ENCODE measurements at regions not wholly inside any gene's neighbourhood (a gene's known extent, or its start where the extent isn't known, plus 50 kb on each side); places are given as distances from the start of the nearest gene placed in this dataset.

GRCh38 chr12:127398016-127398710, 868.8 kb upstream of the TMEM132C start:
- no peak for TF ChIP-seq GATA2 (IDR thresholded peaks at IDR 0.05; ENCODE audit: low read depth, low read length)
- TF ChIP-seq GATA3 (IDR thresholded peaks at IDR 0.05; ENCODE audit: low read depth, low read length) = no peak

- TF ChIP-seq GATA3 (IDR thresholded peaks at IDR 0.05; ENCODE audit: low read depth, low read length) (no peak), GATA2 (IDR thresholded peaks at IDR 0.05; ENCODE audit: low read depth, low read length) (no peak)
Observed at GRCh38 chr12:127399451-127399850, 867.5 kb upstream of the TMEM132C start.

- TF ChIP-seq GATA3 (IDR thresholded peaks at IDR 0.05; ENCODE audit: low read depth, low read length) (no peak), GATA2 (IDR thresholded peaks at IDR 0.05; ENCODE audit: low read depth, low read length) (no peak)
Observed at GRCh38 chr12:127400221-127400620, 866.7 kb upstream of the TMEM132C start.

- TF ChIP-seq GATA3 (IDR thresholded peaks at IDR 0.05; ENCODE audit: low read depth, low read length) = no peak
- TF ChIP-seq GATA2 (IDR thresholded peaks at IDR 0.05; ENCODE audit: low read depth, low read length) = no peak
Observed at GRCh38 chr12:127401005-127401404, 866.0 kb upstream of the TMEM132C start.

GRCh38 chr12:127401536-127401935, 865.4 kb upstream of the TMEM132C start:
- no peak for TF ChIP-seq GATA3 (IDR thresholded peaks at IDR 0.05; ENCODE audit: low read depth, low read length)
- no peak for TF ChIP-seq GATA2 (IDR thresholded peaks at IDR 0.05; ENCODE audit: low read depth, low read length)

- no peak for TF ChIP-seq GATA2 (IDR thresholded peaks at IDR 0.05; ENCODE audit: low read depth, low read length)
- TF ChIP-seq GATA3 (IDR thresholded peaks at IDR 0.05; ENCODE audit: low read depth, low read length) = no peak
Observed at GRCh38 chr12:127411166-127411915, 855.6 kb upstream of the TMEM132C start.

GRCh38 chr12:127411981-127412380, 855.0 kb upstream of the TMEM132C start:
- TF ChIP-seq GATA3 (IDR thresholded peaks at IDR 0.05; ENCODE audit: low read depth, low read length) (no peak), GATA2 (IDR thresholded peaks at IDR 0.05; ENCODE audit: low read depth, low read length) (no peak)

- TF ChIP-seq GATA2 (IDR thresholded peaks at IDR 0.05; ENCODE audit: low read depth, low read length) = no peak
- no peak for TF ChIP-seq GATA3 (IDR thresholded peaks at IDR 0.05; ENCODE audit: low read depth, low read length)
Observed at GRCh38 chr12:127412866-127413265, 854.1 kb upstream of the TMEM132C start.

- no peak for TF ChIP-seq GATA3 (IDR thresholded peaks at IDR 0.05; ENCODE audit: low read depth, low read length)
- TF ChIP-seq GATA2 (IDR thresholded peaks at IDR 0.05; ENCODE audit: low read depth, low read length) = no peak
Observed at GRCh38 chr12:127414186-127414585, 852.8 kb upstream of the TMEM132C start.

- TF ChIP-seq GATA2 (IDR thresholded peaks at IDR 0.05; ENCODE audit: low read depth, low read length) (no peak), GATA3 (IDR thresholded peaks at IDR 0.05; ENCODE audit: low read depth, low read length) (no peak)
Observed at GRCh38 chr12:127414636-127415035, 852.3 kb upstream of the TMEM132C start.

- no peak for TF ChIP-seq GATA2 (IDR thresholded peaks at IDR 0.05; ENCODE audit: low read depth, low read length)
- TF ChIP-seq GATA3 (IDR thresholded peaks at IDR 0.05; ENCODE audit: low read depth, low read length) = no peak
Observed at GRCh38 chr12:127416796-127417195, 850.2 kb upstream of the TMEM132C start.

GRCh38 chr12:127419111-127419510, 847.9 kb upstream of the TMEM132C start:
- TF ChIP-seq GATA2 (IDR thresholded peaks at IDR 0.05; ENCODE audit: low read depth, low read length) (no peak), GATA3 (IDR thresholded peaks at IDR 0.05; ENCODE audit: low read depth, low read length) (no peak)

GRCh38 chr12:127421614-127422013, 845.4 kb upstream of the TMEM132C start:
- TF ChIP-seq GATA3 (IDR thresholded peaks at IDR 0.05; ENCODE audit: low read depth, low read length) (no peak), GATA2 (IDR thresholded peaks at IDR 0.05; ENCODE audit: low read depth, low read length) (no peak)

- TF ChIP-seq GATA3 (IDR thresholded peaks at IDR 0.05; ENCODE audit: low read depth, low read length) (no peak), GATA2 (IDR thresholded peaks at IDR 0.05; ENCODE audit: low read depth, low read length) (no peak)
Observed at GRCh38 chr12:127422935-127423566, 843.9 kb upstream of the TMEM132C start.

GRCh38 chr12:127425474-127425873, 841.5 kb upstream of the TMEM132C start:
- TF ChIP-seq GATA2 (IDR thresholded peaks at IDR 0.05; ENCODE audit: low read depth, low read length) = no peak
- no peak for TF ChIP-seq GATA3 (IDR thresholded peaks at IDR 0.05; ENCODE audit: low read depth, low read length)

Data from SH-SY5Y (cell line).